ENCODE measurements at regions not wholly inside any gene's neighbourhood (a gene's known extent, or its start where the extent isn't known, plus 50 kb on each side); places are given as distances from the start of the nearest gene placed in this dataset.
A peak's percentile ranks its signal among the peaks of the same experiment; 100 is the strongest.
"Not testable (repeated sequence)": the region's sequence is repeated elsewhere in the genome, so short reads cannot be mapped to it uniquely, and the experiment has no call there.

DNA sequence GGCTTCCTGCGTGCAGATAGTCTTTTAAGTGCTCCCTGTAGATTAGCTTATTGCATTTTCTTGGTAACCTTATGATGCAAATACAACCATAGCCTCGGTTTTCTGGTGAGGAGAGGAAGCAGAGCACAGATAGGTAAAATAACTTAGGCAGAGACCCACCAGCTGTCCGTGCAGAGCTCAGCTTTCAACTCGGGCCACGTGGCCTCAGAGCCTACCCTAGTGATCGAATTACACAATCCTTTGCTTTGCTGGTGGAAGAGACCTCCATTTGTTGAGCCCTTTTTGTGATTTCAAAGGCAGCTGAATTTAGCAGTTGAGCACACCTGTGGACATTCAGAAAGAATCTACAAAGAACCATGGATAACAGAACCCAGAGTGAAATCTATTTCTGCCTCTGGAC, 220.1 kb downstream of the ATP6V0E2 start:
- POLR2A ChIA-PET (ENCODE audit: partially characterized antibody), result not testable (repeated sequence)

More for the DNA sequence above, 220.1 kb downstream of the ATP6V0E2 start:
- H3K4me2 ChIP-seq (ENCODE audit: insufficient read depth in 1 of 2, low read depth in 2 of 2, low read length in 2 of 2); H2BK15ac ChIP-seq (ENCODE audit: low read length); H3K23me2 ChIP-seq (ENCODE audit: low read depth, low read length); H3K27ac ChIP-seq (ENCODE audit: low read depth, low read length); H3K4ac ChIP-seq (replicated peaks; ENCODE audit: insufficient read length, low read depth, low read length); H4K91ac ChIP-seq (replicated peaks; ENCODE audit: insufficient read length, low read length); H3K14ac ChIP-seq (ENCODE audit: insufficient read length); H2BK120ac ChIP-seq (replicated peaks; ENCODE audit: low read depth, low read length); H3K36me3 ChIP-seq (ENCODE audit: control insufficient read depth in 2 of 4, insufficient read depth in 4 of 4, low read length in 3 of 4); H3K4me1 ChIP-seq (replicated peaks in 1 of 4; ENCODE audit: control insufficient read depth in 3 of 4, insufficient read depth in 4 of 4, low read length in 3 of 4); H3K27me3 ChIP-seq (replicated peaks in 1 of 4; ENCODE audit: control insufficient read depth in 3 of 4, extremely low read depth in 1 of 4, insufficient read depth in 3 of 4, low read length in 3 of 4); H4K8ac ChIP-seq (ENCODE audit: extremely low read depth, insufficient read depth, low read length); H2BK12ac ChIP-seq (ENCODE audit: low read depth, low read length); H3K56ac ChIP-seq (replicated peaks; ENCODE audit: insufficient read length, low read depth, low read length); H4K5ac ChIP-seq (ENCODE audit: insufficient read length, low read depth, low read length); H2BK5ac ChIP-seq (ENCODE audit: low read depth, low read length); H3K79me1 ChIP-seq (ENCODE audit: low read depth, low read length); DNase-seq (ENCODE audit: low read depth in 1 of 2, low spot score in 2 of 2); H2AFZ ChIP-seq (ENCODE audit: low read length); H3K18ac ChIP-seq (ENCODE audit: extremely low read depth, low read length); H2BK20ac ChIP-seq (ENCODE audit: low read length); H4K20me1 ChIP-seq (replicated peaks in 1 of 2; ENCODE audit: control insufficient read depth in 1 of 2, insufficient read depth in 2 of 2, low read length in 2 of 2); H3K9ac ChIP-seq (replicated peaks in 1 of 4; ENCODE audit: extremely low read depth in 1 of 4, low read depth in 3 of 4, low read length in 3 of 4); H3K4me3 ChIP-seq (ENCODE audit: extremely low read depth in 1 of 4, insufficient read depth in 2 of 4, low read depth in 3 of 4, low read length in 4 of 4); H3K79me2 ChIP-seq (ENCODE audit: control insufficient read depth in 1 of 2, insufficient read depth in 2 of 2, low read length in 2 of 2); H2AK5ac ChIP-seq (ENCODE audit: low read depth, low read length); CTCF ChIA-PET (ENCODE audit: partially characterized antibody); H3K9me3 ChIP-seq (ENCODE audit: insufficient read depth in 2 of 2, low read depth in 1 of 2, low read length in 1 of 2); H3K23ac ChIP-seq (ENCODE audit: insufficient read length): not testable (repeated sequence)
- TF ChIP-seq, protein P1, sequence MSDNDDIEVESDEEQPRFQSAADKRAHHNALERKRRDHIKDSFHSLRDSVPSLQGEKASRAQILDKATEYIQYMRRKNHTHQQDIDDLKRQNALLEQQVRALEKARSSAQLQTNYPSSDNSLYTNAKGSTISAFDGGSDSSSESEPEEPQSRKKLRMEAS (IDR thresholded peaks at IDR 0.05), result peak; percentile 46
- peak; percentile 55 for FAIRE-seq
- 41% methylated on average over 6 of the region's 6 CpGs; no CpG with 5 or more reads in 1 of the 2 experiments for WGBS, 2 experiments (ENCODE audit: extremely low coverage in 1 of 2, insufficient coverage in 1 of 2, insufficient read length in 1 of 2, insufficient replicate concordance in 2 of 2, low coverage in 1 of 2, low lambda C conversion rate in 2 of 2, missing lambda C conversion rate in 1 of 2)
